ENCODE measurements at regions not wholly inside any gene's neighbourhood (a gene's known extent, or its start where the extent isn't known, plus 50 kb on each side); places are given as distances from the start of the nearest gene placed in this dataset.

- Mint-ChIP-seq H3K36me3 (peaks cover 18% of the 10 kb centered on the region), H3K4me3 (no peak overlapping the region), H3K9me3 (peaks cover 45% of the 10 kb centered on the region), H3K27ac (no peak overlapping the region), H3K4me1 (peaks cover 4% of the 10 kb centered on the region; the same call in 1 of the 2 replicates), H3K27me3 (ENCODE audit: low read depth) (no peaks in the 10 kb centered on the region)
- ChIA-PET POLR2A (no interaction called here), CTCF (no interaction called here)
- TF ChIP-seq TCF7 (CRISPR knock-in tag; IDR thresholded peaks at IDR 0.05; ENCODE audit: low read depth) (no peak), STAT6 (CRISPR knock-in tag; conservative IDR thresholded peaks at IDR 0.05; ENCODE audit: low read depth) (no peak), MAX (CRISPR knock-in tag; IDR thresholded peaks at IDR 0.05) (no peak), CDX4 (CRISPR knock-in tag; IDR thresholded peaks at IDR 0.05; ENCODE audit: borderline replicate concordance) (no peak), JAZF1 (CRISPR knock-in tag; IDR thresholded peaks at IDR 0.05) (no peak), ETV6 (CRISPR knock-in tag; IDR thresholded peaks at IDR 0.05) (no peak), ZNF416 (CRISPR knock-in tag; IDR thresholded peaks at IDR 0.05) (no peak), E2F5 (CRISPR knock-in tag; IDR thresholded peaks at IDR 0.05) (no peak), CREM (CRISPR knock-in tag; IDR thresholded peaks at IDR 0.05) (no peak), TP53 (CRISPR knock-in tag; IDR thresholded peaks at IDR 0.05) (no peak), JUN (CRISPR knock-in tag; IDR thresholded peaks at IDR 0.05) (no peak), ZNF263 (CRISPR knock-in tag; IDR thresholded peaks at IDR 0.05; ENCODE audit: low read depth) (no peak)
- TF ChIP-seq, protein P1, sequence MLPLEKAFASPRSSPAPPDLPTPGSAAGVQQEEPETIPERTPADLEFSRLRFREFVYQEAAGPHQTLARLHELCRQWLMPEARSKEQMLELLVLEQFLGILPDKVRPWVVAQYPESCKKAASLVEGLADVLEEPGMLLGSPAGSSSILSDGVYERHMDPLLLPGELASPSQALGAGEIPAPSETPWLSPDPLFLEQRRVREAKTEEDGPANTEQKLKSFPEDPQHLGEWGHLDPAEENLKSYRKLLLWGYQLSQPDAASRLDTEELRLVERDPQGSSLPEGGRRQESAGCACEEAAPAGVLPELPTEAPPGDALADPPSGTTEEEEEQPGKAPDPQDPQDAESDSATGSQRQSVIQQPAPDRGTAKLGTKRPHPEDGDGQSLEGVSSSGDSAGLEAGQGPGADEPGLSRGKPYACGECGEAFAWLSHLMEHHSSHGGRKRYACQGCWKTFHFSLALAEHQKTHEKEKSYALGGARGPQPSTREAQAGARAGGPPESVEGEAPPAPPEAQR (CRISPR knock-in tag; IDR thresholded peaks at IDR 0.05), result no peak
- TF ChIP-seq, protein P2, sequence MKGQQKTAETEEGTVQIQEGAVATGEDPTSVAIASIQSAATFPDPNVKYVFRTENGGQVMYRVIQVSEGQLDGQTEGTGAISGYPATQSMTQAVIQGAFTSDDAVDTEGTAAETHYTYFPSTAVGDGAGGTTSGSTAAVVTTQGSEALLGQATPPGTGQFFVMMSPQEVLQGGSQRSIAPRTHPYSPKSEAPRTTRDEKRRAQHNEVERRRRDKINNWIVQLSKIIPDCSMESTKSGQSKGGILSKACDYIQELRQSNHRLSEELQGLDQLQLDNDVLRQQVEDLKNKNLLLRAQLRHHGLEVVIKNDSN (CRISPR knock-in tag; IDR thresholded peaks at IDR 0.05), result no peak
- TF ChIP-seq, protein P3, sequence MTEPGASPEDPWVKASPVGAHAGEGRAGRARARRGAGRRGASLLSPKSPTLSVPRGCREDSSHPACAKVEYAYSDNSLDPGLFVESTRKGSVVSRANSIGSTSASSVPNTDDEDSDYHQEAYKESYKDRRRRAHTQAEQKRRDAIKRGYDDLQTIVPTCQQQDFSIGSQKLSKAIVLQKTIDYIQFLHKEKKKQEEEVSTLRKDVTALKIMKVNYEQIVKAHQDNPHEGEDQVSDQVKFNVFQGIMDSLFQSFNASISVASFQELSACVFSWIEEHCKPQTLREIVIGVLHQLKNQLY (CRISPR knock-in tag; IDR thresholded peaks at IDR 0.05), result no peak
- DNase-seq (ENCODE audit: low spot score) (no peak), ATAC-seq (no peak)
Observed at GRCh38 chr4:95715830-95716229, 124.1 kb upstream of the PDHA2 start.

GRCh38 chr4:95714571-95714970, 125.3 kb upstream of the PDHA2 start:
- Mint-ChIP-seq H3K9me3 (peaks cover 45% of the 10 kb centered on the region), H3K27ac (no peak overlapping the region), H3K27me3 (ENCODE audit: low read depth) (no peaks in the 10 kb centered on the region), H3K4me3 (no peak overlapping the region), H3K4me1 (peaks cover 4% of the 10 kb centered on the region; the same call in 1 of the 2 replicates), H3K36me3 (peaks cover 18% of the 10 kb centered on the region)
- ChIA-PET CTCF (no interaction called here), POLR2A (no interaction called here)
- DNase-seq (ENCODE audit: low spot score) (no peak), ATAC-seq (no peak)
- TF ChIP-seq CREB1 (CRISPR knock-in tag; IDR thresholded peaks at IDR 0.05) (no peak), MYBL2 (CRISPR knock-in tag; IDR thresholded peaks at IDR 0.05) (no peak), CTCF (IDR thresholded peaks at IDR 0.05) (no peak), ATF3 (CRISPR knock-in tag; conservative IDR thresholded peaks at IDR 0.05) (no peak), ESRRA (CRISPR knock-in tag; IDR thresholded peaks at IDR 0.05; ENCODE audit: borderline replicate concordance) (no peak), NR3C1 (CRISPR knock-in tag; conservative IDR thresholded peaks at IDR 0.05; ENCODE audit: low read depth) (no peak), CBFB (CRISPR knock-in tag; IDR thresholded peaks at IDR 0.05; ENCODE audit: low read depth) (no peak), PRRX2 (CRISPR knock-in tag; IDR thresholded peaks at IDR 0.05) (no peak), ELF4 (CRISPR knock-in tag; IDR thresholded peaks at IDR 0.05; ENCODE audit: low read depth) (no peak), TP53 (CRISPR knock-in tag; IDR thresholded peaks at IDR 0.05) (no peak), ZNF416 (CRISPR knock-in tag; IDR thresholded peaks at IDR 0.05) (no peak)
- TF ChIP-seq, protein P4, sequence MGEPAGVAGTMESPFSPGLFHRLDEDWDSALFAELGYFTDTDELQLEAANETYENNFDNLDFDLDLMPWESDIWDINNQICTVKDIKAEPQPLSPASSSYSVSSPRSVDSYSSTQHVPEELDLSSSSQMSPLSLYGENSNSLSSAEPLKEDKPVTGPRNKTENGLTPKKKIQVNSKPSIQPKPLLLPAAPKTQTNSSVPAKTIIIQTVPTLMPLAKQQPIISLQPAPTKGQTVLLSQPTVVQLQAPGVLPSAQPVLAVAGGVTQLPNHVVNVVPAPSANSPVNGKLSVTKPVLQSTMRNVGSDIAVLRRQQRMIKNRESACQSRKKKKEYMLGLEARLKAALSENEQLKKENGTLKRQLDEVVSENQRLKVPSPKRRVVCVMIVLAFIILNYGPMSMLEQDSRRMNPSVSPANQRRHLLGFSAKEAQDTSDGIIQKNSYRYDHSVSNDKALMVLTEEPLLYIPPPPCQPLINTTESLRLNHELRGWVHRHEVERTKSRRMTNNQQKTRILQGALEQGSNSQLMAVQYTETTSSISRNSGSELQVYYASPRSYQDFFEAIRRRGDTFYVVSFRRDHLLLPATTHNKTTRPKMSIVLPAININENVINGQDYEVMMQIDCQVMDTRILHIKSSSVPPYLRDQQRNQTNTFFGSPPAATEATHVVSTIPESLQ (CRISPR knock-in tag; IDR thresholded peaks at IDR 0.05), result no peak

Measured in WTC11 (cell line).